CD4-positive, alpha-beta T cell treated with Interleukin-15 for 4 hours (primary cell): ENCODE measurements at regions not wholly inside any gene's neighbourhood (a gene's known extent, or its start where the extent isn't known, plus 50 kb on each side); places are given as distances from the start of the nearest gene placed in this dataset.

Experiments used
- DNase-seq: peaks from one replicate; pipeline ENCODE4 v3.0.0-alpha.2; 2020; ENCODE audit warnings: low spot score

- DNase-seq: no peak
Observed at GRCh38 chr11:79894111-79894510, 453.3 kb upstream of the TENM4 start.

DNA sequence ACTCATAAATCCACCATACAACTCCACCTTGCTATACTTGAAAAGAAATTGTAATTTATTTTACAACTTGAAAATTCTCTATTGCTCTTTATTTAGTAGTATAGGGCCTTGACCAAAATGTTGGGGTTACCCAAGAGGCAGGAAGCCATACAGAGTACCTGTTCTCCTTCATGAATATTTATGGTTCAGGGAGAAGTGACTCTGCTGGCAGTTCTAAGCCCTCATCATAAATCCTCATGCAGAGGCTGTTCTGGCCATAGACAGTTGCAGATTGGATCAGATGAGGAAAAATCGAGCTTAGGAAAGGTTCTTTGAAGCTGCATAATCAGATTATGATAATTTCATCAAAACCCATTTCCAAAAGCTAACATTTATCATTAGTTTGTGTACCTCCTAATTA lies 449.4 kb upstream of the TENM4 start:
- no peak for DNase-seq

- no peak for DNase-seq
Observed at GRCh38 chr11:79864882-79865281, 424.1 kb upstream of the TENM4 start.

GRCh38 chr11:79860336-79860735 lies 419.5 kb upstream of the TENM4 start:
- DNase-seq: no peak

DNA sequence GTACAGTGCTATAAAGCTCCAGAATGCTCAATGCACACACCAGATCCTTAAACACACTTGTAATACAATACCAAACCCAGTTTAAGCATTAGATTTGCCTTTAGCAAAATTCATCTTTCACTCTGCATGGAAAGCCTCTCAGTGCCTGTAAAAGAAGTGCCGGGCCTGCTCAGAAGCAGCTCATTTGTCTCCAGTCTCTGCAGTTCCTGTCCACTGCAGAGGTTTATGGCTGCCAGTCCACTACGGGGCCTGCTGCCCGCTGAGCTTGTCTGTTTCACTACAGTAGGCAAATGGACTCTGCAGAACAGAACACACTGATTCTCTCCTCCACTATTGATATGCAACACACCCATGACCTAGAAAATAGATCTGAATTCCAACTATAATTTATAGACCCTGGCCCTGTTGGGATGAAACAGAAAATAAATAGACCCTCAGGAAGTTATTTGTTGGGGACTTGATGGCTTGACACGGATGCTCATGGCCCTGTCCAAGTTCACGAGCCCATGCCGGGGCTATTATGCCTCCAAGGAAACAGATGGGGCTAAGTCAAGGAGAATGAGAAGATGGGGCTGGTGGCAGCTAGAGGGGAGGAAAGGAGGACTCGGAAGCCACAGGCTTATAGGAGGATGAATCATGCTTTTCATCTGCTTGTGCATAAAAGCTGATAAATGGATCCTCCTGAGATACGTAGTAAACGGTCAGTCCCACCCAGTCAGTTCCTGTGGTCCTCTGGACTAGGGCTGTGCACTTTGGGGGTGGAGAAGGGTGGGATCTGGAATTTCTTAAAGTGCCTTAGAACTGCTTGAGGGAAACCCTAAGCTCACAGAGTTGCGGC lies 416.8 kb upstream of the TENM4 start:
- no peak for DNase-seq

DNA sequence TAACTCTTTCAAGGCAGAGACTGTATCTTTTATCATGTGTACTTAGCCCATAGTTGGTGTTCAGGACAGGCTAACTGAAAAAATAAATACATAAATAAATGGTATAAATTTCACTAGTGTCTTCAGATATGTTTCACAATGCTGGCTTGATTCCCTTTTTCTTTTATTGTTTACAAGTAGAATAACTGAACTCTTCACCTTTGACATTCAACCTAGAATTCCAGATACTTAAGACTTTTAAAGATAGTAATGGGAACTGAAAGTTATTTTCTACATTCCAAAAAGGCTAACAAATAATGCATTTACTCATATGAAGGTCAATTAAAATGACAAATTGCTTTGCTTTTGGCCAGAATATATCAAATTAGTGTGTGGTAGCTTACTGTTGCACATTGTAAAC lies 411.3 kb upstream of the TENM4 start:
- no peak for DNase-seq

DNA sequence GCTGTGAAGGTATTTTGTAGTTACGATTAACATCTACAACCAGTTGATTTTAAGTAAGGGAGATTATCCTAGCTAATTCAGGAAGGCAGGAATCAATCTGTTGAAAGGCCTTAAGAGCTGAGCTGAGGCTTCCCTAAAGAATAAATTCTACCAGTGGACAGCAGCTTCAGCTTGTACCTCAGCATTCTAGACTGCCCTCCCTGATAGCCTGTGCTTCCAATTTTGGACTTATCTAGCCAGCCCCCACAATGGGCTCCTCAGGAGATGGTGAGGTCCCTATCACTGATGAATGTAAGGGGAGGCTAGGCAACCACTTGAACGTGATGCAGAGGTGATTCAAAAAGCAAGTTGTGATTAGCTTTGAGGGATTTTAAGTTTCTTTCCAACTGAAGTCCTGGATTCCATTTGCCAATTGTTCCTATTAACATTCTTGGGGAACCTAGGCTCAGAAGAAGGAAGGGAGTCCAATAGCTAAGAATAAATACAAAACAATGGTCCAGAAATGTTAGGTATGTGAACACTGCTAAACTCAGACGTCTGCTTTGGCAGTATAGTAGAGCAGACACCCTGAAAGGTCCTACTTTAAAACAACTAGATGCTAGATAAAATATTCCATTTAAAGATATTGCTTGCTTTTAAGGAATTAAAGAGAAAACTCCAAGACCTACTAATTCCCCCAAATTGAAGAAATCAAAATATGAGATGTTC lies 404.3 kb upstream of the TENM4 start:
- DNase-seq: no peak

DNA sequence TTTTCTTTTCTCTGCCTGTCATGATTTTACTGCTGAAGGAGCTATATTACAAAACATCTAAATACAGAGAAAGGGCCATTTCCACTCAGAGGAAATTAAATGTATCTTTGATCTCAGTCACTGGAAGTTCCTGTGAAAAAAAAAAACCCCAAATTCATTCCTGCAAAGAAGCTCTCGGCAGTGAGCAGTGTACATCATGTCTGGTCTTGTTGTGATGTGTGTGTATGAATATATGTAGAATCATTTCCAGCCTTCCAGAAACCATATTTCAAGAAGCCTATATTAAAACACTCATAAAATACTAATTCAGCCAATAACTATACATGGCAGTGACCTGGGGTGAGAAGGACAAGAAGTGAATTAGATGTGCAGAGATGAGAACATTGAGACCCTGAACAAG lies 393.2 kb upstream of the TENM4 start:
- no peak for DNase-seq

DNA sequence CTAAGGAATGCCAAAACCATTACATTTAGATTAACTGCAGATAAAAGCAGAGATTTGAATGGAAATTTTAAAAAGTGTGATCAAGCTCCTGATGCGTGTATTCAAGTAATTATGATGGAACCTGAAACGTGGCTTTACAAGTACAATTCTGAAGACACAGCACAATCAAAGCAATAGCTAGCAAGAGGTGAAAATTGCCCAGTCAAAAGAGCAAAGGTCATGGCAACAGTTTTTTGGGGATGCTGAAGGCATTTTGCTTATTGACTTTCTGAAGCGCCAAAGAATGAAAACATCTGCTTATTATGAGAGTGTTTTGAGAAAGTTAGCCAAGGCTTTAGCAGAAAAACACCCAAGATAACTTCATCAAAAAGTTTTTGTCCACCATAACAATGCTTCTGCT lies 389.6 kb upstream of the TENM4 start:
- no peak for DNase-seq

- no peak for DNase-seq
Observed at GRCh38 chr11:79829891-79830290, 389.1 kb upstream of the TENM4 start.

GRCh38 chr11:79822766-79823165 lies 381.9 kb upstream of the TENM4 start:
- DNase-seq: no peak

DNA sequence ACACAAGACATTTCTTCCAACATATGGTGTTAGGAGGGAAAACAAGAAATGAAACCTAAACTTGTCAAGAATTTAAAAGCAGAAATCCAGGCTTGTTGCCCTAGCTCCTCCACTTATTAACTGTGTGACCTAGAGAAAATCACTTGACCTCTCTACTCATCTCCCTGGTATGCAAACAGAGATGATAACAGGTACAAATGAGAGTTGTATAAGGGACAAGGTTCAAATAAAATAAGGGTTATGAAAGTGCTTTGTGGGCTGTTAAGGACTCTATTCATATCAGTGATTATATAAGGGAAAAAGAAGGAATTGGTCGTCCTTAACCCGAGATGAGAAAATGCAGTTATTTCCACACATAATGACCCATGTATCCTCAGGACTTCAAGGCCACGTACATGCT lies 372.7 kb upstream of the TENM4 start:
- DNase-seq: no peak

- no peak for DNase-seq
Observed at GRCh38 chr11:79809487-79809886, 368.7 kb upstream of the TENM4 start.

- DNase-seq: no peak
Observed at GRCh38 chr11:79807506-79807905, 366.7 kb upstream of the TENM4 start.

DNA sequence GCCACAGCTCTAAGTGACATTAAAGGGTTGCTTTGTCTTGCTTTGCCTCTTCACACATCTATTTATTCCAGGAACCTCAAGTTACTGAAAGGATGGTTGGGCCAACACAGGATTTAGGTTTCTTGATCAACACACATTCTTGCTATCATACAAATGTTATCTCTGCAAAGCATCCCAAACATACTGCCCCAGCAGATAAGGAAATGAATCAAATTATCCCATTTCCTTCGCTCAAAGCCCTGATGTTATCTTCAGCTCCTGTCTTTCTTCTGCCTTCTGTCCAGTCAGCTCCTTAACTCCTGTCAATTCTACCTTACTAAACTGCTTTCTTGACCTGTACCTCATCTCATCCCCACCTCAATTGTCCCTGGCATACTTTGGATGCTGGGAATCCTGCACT lies 355.9 kb upstream of the TENM4 start:
- DNase-seq: no peak

DNA sequence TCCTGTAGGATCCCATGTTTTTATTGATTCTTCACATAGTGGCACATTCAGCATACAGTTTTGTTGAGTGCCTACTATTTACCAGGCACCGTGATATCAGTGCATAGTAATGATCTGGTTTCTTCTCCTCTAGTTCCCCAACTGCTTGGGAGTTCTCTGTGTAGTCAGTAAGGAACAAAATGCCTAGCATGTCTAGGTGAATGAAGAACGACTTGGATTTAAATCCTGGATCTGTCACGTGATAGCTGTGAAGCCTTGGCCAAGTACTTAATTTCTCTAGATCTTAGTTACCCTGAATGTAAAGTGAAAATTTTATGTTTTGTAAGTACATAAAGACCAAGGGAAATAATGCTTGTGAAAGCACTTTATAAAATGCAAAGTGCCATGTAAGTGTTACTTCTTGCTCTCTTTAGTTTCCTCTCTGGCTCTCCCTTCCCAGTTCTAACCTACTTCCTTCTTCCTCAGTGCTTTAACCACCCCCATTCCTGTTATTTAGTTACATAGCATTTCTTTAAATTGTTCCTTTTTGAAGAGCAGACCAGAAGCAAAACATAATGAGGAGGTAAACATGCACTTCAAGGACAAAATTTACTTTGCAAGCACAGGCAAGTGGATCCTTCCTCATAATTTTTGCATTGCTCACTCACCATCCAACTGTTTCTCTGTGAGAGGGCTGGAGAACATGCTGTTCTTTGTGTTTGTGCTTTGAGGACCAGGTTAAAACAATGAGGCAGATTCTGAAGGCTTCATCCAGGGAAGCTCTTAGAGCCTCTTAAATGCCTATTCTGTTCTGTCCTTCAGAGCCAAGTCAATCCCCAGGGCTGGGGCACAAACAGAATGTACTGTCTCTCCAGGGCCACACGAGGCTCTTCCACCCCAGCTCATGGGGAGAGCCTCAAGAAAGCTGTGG lies 353.9 kb upstream of the TENM4 start:
- no peak for DNase-seq

GRCh38 chr11:79794057-79794456 lies 353.2 kb upstream of the TENM4 start:
- DNase-seq: no peak

GRCh38 chr11:79786961-79787360 lies 346.1 kb upstream of the TENM4 start:
- DNase-seq: no peak

DNA sequence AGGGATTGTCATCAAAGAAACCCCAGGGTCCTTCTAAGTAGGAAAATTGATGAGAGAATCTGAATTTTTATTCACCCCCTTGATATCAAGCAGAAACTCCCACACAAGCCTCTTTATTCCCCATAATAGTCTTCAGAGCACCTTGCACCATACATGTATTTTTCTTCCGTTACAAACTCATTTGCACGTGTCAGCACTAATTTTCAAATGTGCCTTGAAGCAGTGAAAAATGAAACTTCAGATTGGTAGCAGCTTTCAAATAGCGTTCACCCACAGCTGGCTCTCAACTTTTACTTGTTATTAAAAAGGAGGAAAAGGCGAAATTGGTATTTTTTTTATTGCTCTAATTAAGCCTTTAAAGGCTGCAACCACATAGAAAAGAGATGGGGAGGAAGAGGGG lies 343.0 kb upstream of the TENM4 start:
- DNase-seq: no peak

DNA sequence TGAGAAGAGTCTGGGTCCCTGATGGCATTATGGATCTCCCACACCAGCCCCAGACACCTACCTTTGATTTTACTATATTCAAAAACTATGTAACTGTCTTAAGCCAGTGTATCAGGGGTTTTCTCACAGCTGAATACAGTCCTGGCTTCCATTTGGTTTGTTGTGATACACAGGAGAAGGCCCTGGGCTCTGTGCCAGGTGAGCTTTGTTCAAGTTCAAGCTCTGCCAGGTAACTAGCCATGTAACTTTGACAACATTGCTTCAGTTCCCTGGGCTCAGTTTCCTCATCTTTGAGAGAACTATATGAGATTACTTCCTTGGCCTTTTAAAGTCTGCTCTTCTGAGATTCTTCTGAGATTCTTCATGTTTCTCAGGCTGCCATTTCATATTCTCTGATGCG lies 327.5 kb upstream of the TENM4 start:
- no peak for DNase-seq

GRCh38 chr11:79762279-79762921 lies 321.6 kb upstream of the TENM4 start:
- no peak for DNase-seq

- DNase-seq: no peak
Observed at GRCh38 chr11:79758325-79758724, 317.5 kb upstream of the TENM4 start.
